ENCODE measurements at regions not wholly inside any gene's neighbourhood (a gene's known extent, or its start where the extent isn't known, plus 50 kb on each side); places are given as distances from the start of the nearest gene placed in this dataset.

- intact Hi-C loops (cut with micrococcal nuclease) = no loop called here
Observed at GRCh38 chr2:60400462-60401246, 152.8 kb downstream of the BCL11A start.

- intact Hi-C loops (cut with micrococcal nuclease) = no loop called here
Observed at GRCh38 chr2:60394463-60394862, 159.0 kb downstream of the BCL11A start.

DNA sequence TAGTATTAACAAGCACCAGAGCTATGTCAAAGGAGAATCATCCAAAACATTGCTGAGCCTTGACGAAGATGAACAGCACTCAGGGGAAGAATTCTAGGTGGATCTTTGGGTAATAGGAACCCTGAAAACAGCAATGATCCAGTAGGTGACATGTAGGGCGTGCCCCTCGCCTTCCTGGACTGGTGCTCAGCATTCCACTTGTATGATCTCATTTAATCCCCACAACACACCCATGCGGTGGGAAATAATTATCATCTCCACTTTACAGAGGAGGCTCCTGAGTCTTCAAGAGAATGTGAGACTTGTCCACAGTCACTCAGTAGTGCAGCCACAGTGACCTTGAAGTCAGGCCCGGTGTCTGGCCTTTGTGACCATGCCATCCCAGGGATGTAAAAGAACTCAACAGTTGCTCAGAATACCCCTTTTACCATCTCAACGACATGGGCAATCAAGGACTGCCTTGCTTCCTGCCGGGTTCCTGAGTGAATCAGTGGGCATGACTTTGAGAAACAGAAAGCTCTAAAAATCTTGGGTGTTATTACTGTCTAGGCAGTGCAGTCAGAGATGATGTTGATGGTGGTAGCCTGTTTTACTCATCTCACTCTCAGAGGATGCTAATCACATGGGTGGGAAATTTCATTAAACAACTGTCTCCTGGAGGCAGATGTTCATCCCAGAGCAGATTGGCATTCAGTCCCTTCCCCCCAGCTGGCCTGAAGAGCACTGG is 161.6 kb downstream of the BCL11A start:
- intact Hi-C loops (cut with micrococcal nuclease) = no loop called here

GRCh38 chr2:60391230-60391629 is 162.2 kb downstream of the BCL11A start:
- intact Hi-C loops (cut with micrococcal nuclease) = no loop called here

DNA sequence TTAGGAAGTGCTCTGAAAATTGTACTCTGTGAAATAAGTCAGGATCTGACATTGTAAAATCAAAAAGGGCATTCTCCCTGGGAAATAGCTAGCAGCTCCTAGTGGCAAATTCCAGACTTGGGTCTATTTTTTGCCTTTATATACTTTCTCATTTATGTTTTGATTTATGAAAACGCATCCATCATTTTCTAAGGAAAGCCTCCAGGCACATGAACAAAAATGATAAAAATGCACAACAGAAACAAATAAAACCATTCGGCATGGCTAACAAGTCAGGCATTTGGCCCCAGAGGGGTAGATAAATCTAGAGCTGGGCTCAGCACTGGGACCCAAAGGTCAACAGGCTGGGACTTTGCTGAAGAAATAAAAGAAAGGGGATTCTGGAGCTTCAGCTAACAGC is 167.0 kb downstream of the BCL11A start:
- intact Hi-C loops (cut with micrococcal nuclease) = no loop called here

DNA sequence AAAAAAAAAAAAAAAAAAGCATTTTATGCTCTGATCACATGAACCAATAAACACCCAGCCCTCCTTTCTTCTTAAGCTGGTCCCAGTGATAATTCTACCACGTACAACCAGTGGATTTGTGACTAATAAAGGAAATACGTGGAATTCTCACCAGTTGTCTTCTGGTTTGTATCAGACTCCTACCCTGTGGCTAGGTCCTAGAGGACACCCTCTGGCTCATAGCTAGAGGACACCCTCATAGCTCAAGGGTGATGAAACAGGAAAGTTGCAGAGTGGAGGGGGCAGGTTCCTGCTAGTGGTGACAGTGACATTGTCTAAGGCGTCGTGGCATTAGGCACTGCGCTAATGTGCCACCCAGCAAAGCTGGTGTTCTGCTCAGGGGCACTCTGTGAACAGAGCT is 167.8 kb downstream of the BCL11A start:
- intact Hi-C loops (cut with micrococcal nuclease) = no loop called here

GRCh38 chr2:60383401-60384143 is 169.9 kb downstream of the BCL11A start:
- intact Hi-C loops (cut with micrococcal nuclease) = no loop called here

DNA sequence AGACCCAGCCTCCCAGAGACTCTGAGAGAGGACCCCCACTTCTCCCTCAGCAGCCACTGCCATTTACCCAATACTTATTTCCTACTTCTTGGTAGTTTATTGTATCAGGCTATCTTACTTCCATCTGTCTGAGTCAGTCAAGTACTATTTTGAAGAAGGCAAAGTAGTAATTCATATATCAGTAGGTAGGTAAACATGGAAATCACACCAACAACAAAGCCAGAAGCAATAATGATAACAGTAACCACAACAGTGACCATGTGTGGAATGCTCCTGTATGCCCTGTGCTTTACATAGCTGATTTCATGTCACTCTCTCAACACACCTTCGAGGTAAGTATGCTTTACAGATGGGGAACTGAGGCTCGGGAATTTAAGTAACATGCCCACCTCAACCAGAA is 173.0 kb downstream of the BCL11A start:
- intact Hi-C loops (cut with micrococcal nuclease) = no loop called here

GRCh38 chr2:60379684-60380083 is 173.8 kb downstream of the BCL11A start:
- intact Hi-C loops (cut with micrococcal nuclease) = no loop called here

DNA sequence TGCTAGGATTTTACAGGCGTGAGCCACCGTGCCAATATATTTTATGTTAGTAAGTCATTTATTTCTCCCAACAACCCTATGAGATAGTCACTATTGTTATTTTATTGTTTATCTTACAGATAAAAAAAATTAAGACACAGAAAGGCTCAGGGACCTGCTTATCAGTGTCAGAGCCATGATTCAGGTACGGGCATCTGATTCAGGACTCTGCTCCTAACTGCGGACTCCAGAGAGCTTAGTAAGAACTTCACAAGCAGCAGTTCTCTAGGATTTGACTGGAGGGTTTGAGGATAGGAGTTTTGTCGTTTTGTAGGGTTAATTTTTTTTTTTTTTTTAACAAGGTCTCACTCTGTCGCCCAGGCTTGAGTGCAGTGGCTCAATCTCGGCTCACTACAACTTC is 174.2 kb downstream of the BCL11A start:
- intact Hi-C loops (cut with micrococcal nuclease) = no loop called here

DNA sequence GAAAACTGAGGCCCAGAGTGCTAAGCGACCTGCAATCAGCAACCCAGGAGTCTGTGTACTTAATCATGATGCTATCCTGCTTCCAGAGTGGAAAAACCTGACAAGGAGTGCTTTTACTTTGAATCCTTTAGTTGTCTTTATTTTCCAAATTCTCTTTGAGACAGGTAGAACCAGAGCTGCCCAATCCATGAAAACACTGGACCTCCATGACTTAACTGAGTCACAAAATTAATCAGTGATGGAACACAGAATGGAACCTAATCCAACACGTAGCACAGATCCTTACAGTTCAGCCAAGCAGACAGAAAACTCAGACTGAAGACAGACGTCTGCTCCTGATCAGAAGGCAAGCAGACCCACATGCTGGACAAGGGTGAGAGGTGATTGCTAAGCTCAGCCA is 175.6 kb downstream of the BCL11A start:
- intact Hi-C loops (cut with micrococcal nuclease) = no loop called here

DNA sequence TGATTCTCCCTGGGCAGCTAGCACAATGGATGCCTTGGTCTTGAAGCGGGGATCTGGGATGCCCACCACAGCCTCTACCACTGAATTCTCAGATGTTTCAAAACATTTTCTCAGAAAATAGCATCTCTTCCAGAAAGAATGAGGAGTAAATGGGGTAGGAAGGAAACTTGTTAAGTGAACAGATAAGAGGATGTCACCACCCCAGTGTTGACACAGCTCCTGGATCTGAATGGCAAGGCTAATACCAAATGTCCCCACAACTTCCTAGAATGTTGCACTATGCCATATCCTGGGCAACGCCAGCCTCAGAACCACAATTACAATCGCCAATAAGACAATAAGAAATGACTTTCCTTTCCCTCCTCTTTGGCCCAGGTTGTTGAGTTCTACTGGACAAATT is 177.2 kb downstream of the BCL11A start:
- intact Hi-C loops (cut with micrococcal nuclease) = no loop called here

DNA sequence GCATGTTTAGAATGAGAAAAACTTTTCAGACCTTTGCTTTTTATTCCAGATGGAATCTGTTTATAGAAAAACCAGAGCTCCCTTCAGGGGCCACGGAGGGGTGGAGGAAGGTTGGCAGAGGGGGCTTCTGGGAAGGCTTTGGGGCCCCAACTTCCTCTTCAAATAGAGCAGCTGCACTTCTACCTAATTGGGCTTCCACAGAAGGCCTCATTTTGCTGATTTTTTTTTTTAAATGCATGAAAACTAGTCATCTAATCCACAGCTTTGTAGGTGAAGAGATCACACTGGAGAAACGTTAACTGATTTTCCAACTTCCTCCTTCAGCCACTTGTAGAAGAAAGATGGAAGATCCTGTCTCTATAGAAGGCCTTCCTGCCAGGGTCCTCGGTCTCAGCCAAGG is 181.8 kb downstream of the BCL11A start:
- intact Hi-C loops (cut with micrococcal nuclease) = no loop called here

DNA sequence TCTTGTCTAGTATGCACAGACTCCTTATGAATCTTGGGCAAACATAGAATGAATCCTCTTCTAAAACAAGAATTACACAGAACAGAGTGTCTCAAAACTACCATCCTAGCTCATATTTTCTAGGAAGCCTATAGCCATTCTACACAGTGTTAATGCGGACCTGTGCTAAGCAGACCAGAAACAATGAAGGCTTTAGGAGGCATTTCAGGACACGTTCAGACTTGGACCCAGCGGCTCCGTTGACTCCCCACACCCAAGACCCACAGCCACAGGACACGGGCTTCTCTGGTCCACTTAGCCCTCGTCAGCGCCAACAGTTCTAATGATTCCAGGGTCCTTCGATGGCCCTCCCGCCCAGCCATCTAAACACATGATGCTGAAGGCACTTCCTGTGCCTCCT is 182.2 kb downstream of the BCL11A start:
- intact Hi-C loops (cut with micrococcal nuclease) = no loop called here

DNA sequence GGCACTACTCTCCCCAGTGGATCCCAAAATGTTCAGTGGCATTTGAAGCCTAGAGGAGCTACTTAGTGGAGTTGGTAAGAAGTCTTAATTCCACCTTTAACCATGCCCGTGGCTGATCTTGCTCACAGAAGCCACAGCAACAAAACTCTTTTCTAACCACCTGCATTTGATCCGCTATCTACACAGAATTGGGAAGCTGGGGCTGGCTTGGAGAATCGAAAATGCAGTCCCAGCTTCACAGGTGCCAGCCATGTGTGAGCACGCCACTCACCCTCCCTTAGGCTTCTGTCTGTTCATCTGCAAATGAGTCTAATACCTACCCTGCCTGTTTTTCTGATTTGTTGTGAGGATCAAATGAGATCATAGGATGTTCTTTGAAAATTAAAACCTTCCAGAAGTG is 182.6 kb downstream of the BCL11A start:
- intact Hi-C loops (cut with micrococcal nuclease) = no loop called here

GRCh38 chr2:60368456-60368855 is 185.0 kb downstream of the BCL11A start:
- intact Hi-C loops (cut with micrococcal nuclease) = loop anchor here (2.0 kb wide), 1 partner anchor 58 kb away; no protein-coding TSS in a partner anchor

DNA sequence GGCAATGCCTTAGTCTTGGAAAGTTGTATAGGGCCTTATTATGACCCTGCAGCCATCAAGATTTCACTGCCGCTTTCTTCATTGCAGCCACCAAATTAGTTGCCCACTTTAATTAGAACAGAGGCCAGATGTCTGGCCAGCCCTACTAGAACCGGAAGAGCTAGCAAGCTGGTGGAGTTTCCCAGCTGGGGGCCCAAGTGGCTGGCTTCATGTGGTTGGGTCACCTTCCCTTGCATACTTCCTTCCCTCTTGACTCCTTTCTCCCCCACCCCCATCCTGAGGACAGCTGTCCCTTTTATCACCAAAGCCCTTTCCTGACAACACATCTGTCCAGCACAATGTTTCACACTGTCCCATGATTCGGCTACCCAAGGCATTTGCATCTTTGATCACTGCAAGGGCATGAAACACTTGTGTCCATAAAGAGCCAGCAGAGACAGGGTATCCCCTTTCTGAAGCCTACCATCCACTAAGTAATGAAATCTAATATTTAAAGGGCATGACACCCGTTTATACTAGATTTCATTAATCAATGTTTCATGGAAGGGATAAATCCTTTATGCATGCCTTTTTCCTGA is 187.2 kb downstream of the BCL11A start:
- intact Hi-C loops (cut with micrococcal nuclease) = no loop called here

GRCh38 chr2:60365556-60365955 is 187.9 kb downstream of the BCL11A start:
- intact Hi-C loops (cut with micrococcal nuclease) = no loop called here

DNA sequence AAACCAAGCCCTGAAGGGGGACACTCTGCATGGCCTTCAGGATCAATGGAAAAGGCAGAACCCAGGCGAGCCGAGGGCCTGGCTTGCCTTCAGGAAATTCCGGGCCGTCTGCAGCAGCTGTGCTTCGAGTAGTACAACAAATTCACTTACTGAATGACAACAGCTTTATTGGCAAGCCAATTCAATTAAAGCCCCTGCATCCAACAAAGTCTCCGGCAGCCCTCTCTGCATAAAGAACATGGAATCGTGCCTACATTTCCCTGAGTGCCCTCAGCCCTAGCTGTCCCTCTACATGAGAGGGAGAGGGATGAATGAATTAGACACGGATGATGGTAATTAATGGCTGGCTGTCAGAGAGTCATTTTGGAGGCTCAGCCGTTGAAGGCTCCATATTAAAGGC is 189.0 kb downstream of the BCL11A start:
- intact Hi-C loops (cut with micrococcal nuclease) = no loop called here

DNA sequence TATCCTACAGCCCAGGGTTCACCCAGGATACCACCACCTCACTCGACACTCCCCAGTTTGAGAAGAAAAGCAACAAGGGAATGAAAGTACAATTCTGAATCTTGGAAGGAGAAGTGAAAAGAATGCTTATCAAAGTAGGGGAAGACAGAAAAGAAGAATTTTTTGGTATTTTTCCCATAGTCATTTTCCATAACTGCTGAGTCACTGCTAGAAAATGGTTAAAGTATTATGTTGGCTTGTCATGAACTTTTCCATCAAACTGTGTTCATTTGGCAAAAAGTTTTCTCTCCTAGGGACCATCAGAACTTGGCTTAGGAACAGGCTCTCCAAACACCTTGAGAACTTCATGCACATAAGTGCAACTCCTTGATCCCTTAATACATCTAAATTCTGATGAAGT is 192.0 kb downstream of the BCL11A start:
- intact Hi-C loops (cut with micrococcal nuclease) = no loop called here

DNA sequence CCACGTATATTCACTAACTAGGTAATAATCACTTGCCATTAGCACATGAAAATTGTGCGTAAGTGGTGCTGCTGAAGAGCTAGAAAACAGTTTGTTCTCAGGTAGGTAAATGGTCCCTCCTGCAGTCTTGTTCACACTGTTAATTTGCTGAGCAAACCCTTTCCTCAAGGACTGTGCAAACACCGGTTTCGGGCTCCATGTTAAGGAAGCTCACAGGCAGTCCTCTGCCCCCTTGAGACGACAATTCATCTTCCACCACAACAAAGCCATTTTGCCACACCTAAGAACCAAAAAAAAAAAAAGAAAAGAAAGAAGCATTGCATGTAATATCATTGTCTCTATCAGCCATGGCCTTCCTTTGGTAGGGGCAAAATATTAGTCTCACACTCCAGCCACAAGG is 193.9 kb downstream of the BCL11A start:
- intact Hi-C loops (cut with micrococcal nuclease) = no loop called here

DNA sequence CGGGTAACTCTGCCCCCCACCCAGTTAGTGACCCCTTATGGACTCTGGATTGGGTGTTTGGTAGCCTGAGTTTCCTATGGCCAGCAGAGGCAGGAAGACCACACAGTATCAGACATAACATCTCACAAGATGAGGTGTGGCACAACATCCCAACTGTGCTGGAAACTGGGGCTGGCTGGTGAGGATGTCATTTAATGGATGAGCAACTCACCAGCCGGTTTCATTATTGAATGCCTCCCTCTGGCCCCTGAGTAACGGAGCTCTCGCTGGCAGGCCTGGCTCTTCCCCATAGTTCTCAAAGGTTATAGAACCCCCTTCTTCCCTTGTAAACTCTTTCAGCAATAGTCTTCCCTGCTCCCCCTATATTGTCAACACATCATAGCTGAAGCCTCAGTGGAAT is 195.0 kb downstream of the BCL11A start:
- intact Hi-C loops (cut with micrococcal nuclease) = no loop called here
